GM13977 (cell line): ENCODE measurements at regions not wholly inside any gene's neighbourhood (a gene's known extent, or its start where the extent isn't known, plus 50 kb on each side); places are given as distances from the start of the nearest gene placed in this dataset.

Source experiments
- DNase-seq: peaks from one replicate; pipeline ENCODE4 v3.0.0; 2012; ENCODE audit warnings: low spot score
- CTCF ChIP-seq: IDR thresholded peaks from 2 replicates; pipeline ENCODE4 v1.5.1; 2012; ENCODE audit warnings: mild to moderate bottlenecking, control low read depth; ENCODE audit not compliant: insufficient read depth; ENCODE audit errors: extremely low read depth, missing control alignments
- in situ Hi-C: fragments of 300-500 bp; cut with MboI; formaldehyde crosslinking; loops from one replicate; pipeline ENCODE4 v1.12.0; 2022; ENCODE audit warnings: low sequenced_read_pairs, low pct_unique_long_range_greater_than_20kb, mixed read lengths, inconsistent platforms; ENCODE audit not compliant: unreplicated experiment

- TF ChIP-seq CTCF = no peak
- DNase-seq = no peak
- in situ Hi-C loops = no loop called here
These were observed 122.9 kb upstream of the NTF3 start for GRCh38 chr12:5308996-5309395.

- no peak for DNase-seq
- in situ Hi-C loops = no loop called here
These were observed 122.3 kb upstream of the NTF3 start for GRCh38 chr12:5309654-5310053.

GRCh38 chr12:5310151-5310550 lies 121.8 kb upstream of the NTF3 start:
- DNase-seq = no peak
- in situ Hi-C loops = no loop called here
- TF ChIP-seq CTCF = no peak

More at GRCh38 chr12:5309654-5310053, 122.3 kb upstream of the NTF3 start:
- no peak for TF ChIP-seq CTCF

- no peak for DNase-seq
- no peak for TF ChIP-seq CTCF
- in situ Hi-C loops = no loop called here
These were observed 114.4 kb upstream of the NTF3 start for GRCh38 chr12:5317556-5317955.

- no peak for TF ChIP-seq CTCF
- in situ Hi-C loops = no loop called here
- no peak for DNase-seq
These were observed 113.0 kb upstream of the NTF3 start for GRCh38 chr12:5318874-5319273.

- no peak for TF ChIP-seq CTCF
- in situ Hi-C loops = no loop called here
- DNase-seq = no peak
These were observed 103.0 kb upstream of the NTF3 start for GRCh38 chr12:5328669-5329517.
